Osteocyte (in vitro differentiated cells): ENCODE measurements at regions not wholly inside any gene's neighbourhood (a gene's known extent, or its start where the extent isn't known, plus 50 kb on each side); places are given as distances from the start of the nearest gene placed in this dataset.
A peak's percentile ranks its signal among the peaks of the same experiment; 100 is the strongest.

Experiments
- DNase-seq: peaks from one replicate; pipeline ENCODE4 v3.0.0; 2021; ENCODE audit warnings: mixed read lengths; ENCODE audit not compliant: unreplicated experiment; ENCODE audit errors: extremely low spot score
- H3K27ac Mint-ChIP-seq: one replicate; pipeline ENCODE4 v1.8.0; 2021; ENCODE audit warnings: mild to moderate bottlenecking, mixed read lengths; ENCODE audit not compliant: unreplicated experiment
- H3K27me3 Mint-ChIP-seq: one replicate; pipeline ENCODE4 v1.8.0; 2021; ENCODE audit warnings: mixed read lengths; ENCODE audit not compliant: unreplicated experiment
- H3K36me3 Mint-ChIP-seq: one replicate; pipeline ENCODE4 v1.8.0; 2021; ENCODE audit warnings: mixed read lengths; ENCODE audit not compliant: unreplicated experiment
- H3K4me1 Mint-ChIP-seq: one replicate; pipeline ENCODE4 v1.8.0; 2021; ENCODE audit warnings: mixed read lengths; ENCODE audit not compliant: unreplicated experiment
- H3K4me3 Mint-ChIP-seq: one replicate; pipeline ENCODE4 v1.8.0; 2021; ENCODE audit warnings: mild to moderate bottlenecking, moderate library complexity, mixed read lengths; ENCODE audit not compliant: unreplicated experiment
- H3K9me3 Mint-ChIP-seq: one replicate; pipeline ENCODE4 v1.8.0; 2021; ENCODE audit warnings: mixed read lengths; ENCODE audit not compliant: unreplicated experiment
- CTCF ChIP-seq: fragments of 200-600 bp; sonication (generic); IDR thresholded peaks from 2 replicates; pipeline ENCODE4 v1.5.0; 2021; ENCODE audit warnings: antibody characterized with exemption, mild to moderate bottlenecking, moderate library complexity

DNA sequence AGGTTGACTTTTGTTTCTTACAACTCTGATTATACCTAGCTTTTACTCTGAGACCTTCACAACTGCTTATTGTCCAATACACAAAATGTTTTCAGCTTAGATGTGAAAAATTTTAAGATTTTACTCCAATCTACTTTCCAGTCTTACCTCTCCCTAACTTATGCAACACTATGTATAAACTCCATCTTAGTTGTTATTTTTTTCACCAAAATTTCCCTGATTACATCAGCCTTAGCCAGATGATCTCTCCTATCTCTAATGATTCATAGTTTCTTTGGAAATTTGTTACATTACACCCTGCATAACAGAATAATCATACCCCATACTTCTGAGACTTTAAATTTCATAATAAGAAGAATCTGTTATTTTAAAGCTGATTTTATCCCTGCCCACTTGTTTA is 621.0 kb upstream of the ANO3 start:
- TF ChIP-seq CTCF: no peak
- Mint-ChIP-seq H3K4me3 (no peak overlapping the region), H3K27me3 (no peaks in the 10 kb centered on the region), H3K27ac (no peak overlapping the region), H3K9me3 (no peaks in the 10 kb centered on the region), H3K36me3 (no peaks in the 10 kb centered on the region), H3K4me1 (no peaks in the 10 kb centered on the region)
- DNase-seq: no peak

DNA sequence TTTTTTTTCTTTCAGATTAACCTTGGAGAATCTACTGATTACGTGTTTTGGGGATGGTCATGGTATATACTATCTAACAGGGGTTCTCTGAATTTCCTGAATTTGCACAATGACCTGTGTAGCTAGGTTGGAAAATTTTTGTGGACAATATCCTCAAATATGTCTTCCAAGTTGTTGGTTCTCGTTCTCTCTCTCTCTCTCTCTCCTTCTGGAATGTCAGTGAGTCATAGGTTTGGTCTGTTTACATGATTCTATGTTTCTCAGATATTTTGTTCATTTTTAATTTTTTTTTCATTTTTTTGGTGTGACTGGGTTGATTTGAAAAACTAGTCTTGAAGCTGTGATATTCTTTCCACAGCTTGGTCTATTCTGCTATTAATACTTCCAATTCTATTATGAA is 604.0 kb upstream of the ANO3 start:
- H3K27ac Mint-ChIP-seq: no peak overlapping the region
- H3K36me3 Mint-ChIP-seq: no peaks in the 10 kb centered on the region
- peaks cover 32% of the 10 kb centered on the region for H3K9me3 Mint-ChIP-seq
- no peaks in the 10 kb centered on the region for H3K27me3 Mint-ChIP-seq
- no peak for TF ChIP-seq CTCF
- peaks cover 9% of the 10 kb centered on the region for H3K4me1 Mint-ChIP-seq
- H3K4me3 Mint-ChIP-seq: no peak overlapping the region
- DNase-seq: no peak

DNA sequence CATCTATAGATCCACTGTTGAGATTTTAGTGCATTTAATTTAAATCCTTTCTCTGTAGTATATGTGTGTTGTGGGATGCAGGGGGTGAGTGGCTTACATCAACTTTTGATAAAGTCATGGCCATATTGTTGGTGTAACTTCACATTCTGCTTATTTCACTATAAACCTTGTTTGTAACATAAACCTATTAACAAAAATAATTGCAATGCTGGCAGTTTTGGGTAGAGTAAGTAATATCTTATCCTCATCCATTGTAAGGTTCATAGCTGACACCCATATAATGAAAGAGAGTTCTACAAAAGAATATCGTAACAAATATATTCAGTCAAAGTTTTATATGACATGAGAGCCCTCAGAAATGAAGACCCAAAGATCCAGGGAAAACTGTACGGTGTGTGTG is 601.7 kb upstream of the ANO3 start:
- Mint-ChIP-seq H3K27me3 (no peaks in the 10 kb centered on the region), H3K27ac (no peak overlapping the region), H3K4me3 (no peak overlapping the region), H3K9me3 (peaks cover 28% of the 10 kb centered on the region), H3K36me3 (no peaks in the 10 kb centered on the region), H3K4me1 (peaks cover 9% of the 10 kb centered on the region)
- TF ChIP-seq CTCF: no peak
- DNase-seq: no peak

GRCh38 chr11:25733777-25734176 is 598.2 kb upstream of the ANO3 start:
- DNase-seq: no peak
- Mint-ChIP-seq H3K27me3 (peaks cover 5% of the 10 kb centered on the region), H3K4me3 (no peak overlapping the region), H3K9me3 (peaks cover 8% of the 10 kb centered on the region), H3K4me1 (no peaks in the 10 kb centered on the region), H3K27ac (no peak overlapping the region), H3K36me3 (no peaks in the 10 kb centered on the region)
- peak; percentile 46 for TF ChIP-seq CTCF

DNA sequence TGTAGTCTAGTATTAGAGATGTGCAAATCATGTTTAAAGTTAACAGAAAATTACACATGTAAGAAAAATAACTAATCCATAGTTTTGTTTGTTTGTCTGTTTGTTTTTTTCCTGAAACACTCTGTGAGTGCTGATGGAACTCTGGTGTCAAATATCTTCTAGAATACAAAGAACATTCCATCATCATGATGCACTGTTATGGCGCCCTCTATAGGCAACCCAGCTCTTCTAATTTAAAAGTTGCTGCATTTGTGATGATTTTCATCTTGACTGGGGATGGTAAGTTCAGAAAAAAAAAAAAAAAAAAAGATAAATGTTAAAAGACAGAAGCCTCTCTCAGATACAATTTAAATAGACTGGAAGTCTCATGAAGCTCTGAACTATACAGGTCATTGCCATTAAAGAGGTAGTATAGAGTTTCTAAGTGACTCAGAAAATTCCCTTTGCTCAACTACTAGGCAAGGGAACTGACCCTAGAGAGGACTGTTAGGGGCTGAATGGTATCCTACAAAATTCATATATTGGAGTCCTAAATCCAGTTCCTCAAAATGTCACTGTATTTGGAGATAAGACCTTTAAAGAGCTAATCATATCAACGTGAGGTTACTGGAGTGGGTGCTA is 597.2 kb upstream of the ANO3 start:
- H3K4me3 Mint-ChIP-seq: no peak overlapping the region
- no peaks in the 10 kb centered on the region for H3K36me3 Mint-ChIP-seq
- TF ChIP-seq CTCF: peak; percentile 61
- no peaks in the 10 kb centered on the region for H3K4me1 Mint-ChIP-seq
- H3K27ac Mint-ChIP-seq: no peak overlapping the region
- H3K9me3 Mint-ChIP-seq: peaks cover 8% of the 10 kb centered on the region
- H3K27me3 Mint-ChIP-seq: peaks cover 5% of the 10 kb centered on the region
- DNase-seq: no peak
